ENCODE measurements at regions not wholly inside any gene's neighbourhood (a gene's known extent, or its start where the extent isn't known, plus 50 kb on each side); places are given as distances from the start of the nearest gene placed in this dataset.

DNA sequence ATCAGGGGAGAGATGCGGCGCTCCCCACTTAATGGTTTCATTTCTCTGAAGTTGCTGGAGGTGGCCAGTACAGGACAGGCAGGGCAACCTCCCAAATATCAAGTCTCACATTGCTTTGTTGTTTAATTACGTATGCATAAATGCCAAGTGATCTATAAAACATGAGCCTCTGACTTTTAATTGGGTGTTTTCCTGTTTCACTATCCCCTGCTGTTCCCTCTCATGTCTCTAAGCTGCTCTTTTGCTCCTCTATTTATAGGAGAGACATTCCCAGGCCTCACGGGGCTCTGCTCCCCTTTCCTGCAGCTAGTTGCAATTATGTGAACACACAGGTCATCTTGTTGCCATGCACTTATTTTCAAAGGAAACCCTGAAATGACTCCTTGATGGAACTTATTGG is 1173.5 kb upstream of the GOT2 start:
- Mint-ChIP-seq H3K4me3 (no peak overlapping the region), H3K27ac (no peak overlapping the region), H3K4me1 (peaks cover 19% of the 10 kb centered on the region), H3K36me3 (ENCODE audit: low read depth) (no peaks in the 10 kb centered on the region), H3K27me3 (ENCODE audit: insufficient read depth, low read depth, poor library complexity) (no peaks in the 10 kb centered on the region), H3K9me3 (no peaks in the 10 kb centered on the region)
- no peak overlapping the region for H3K4me2 ChIP-seq
- ATAC-seq (peak; percentile 50; the same call in 2 of the 3 replicates), DNase-seq (ENCODE audit: low spot score) (peak; percentile 14)
- no peaks in the 10 kb centered on the region for H3K36me3 ChIP-seq (ENCODE audit: insufficient read depth)
- H3F3A ChIP-seq (replicated peaks; ENCODE audit: low read depth) = no peaks in the 10 kb centered on the region
- no peaks in the 10 kb centered on the region for H4K20me1 ChIP-seq (replicated peaks; ENCODE audit: insufficient read depth)
- TF ChIP-seq CREB1 (CRISPR knock-in tag; IDR thresholded peaks at IDR 0.05; ENCODE audit: low read depth) = no peak
- no peak for TF ChIP-seq EZH2 (IDR thresholded peaks at IDR 0.05; ENCODE audit: low read depth, unreplicated experiment)
- TF ChIP-seq, protein P1, sequence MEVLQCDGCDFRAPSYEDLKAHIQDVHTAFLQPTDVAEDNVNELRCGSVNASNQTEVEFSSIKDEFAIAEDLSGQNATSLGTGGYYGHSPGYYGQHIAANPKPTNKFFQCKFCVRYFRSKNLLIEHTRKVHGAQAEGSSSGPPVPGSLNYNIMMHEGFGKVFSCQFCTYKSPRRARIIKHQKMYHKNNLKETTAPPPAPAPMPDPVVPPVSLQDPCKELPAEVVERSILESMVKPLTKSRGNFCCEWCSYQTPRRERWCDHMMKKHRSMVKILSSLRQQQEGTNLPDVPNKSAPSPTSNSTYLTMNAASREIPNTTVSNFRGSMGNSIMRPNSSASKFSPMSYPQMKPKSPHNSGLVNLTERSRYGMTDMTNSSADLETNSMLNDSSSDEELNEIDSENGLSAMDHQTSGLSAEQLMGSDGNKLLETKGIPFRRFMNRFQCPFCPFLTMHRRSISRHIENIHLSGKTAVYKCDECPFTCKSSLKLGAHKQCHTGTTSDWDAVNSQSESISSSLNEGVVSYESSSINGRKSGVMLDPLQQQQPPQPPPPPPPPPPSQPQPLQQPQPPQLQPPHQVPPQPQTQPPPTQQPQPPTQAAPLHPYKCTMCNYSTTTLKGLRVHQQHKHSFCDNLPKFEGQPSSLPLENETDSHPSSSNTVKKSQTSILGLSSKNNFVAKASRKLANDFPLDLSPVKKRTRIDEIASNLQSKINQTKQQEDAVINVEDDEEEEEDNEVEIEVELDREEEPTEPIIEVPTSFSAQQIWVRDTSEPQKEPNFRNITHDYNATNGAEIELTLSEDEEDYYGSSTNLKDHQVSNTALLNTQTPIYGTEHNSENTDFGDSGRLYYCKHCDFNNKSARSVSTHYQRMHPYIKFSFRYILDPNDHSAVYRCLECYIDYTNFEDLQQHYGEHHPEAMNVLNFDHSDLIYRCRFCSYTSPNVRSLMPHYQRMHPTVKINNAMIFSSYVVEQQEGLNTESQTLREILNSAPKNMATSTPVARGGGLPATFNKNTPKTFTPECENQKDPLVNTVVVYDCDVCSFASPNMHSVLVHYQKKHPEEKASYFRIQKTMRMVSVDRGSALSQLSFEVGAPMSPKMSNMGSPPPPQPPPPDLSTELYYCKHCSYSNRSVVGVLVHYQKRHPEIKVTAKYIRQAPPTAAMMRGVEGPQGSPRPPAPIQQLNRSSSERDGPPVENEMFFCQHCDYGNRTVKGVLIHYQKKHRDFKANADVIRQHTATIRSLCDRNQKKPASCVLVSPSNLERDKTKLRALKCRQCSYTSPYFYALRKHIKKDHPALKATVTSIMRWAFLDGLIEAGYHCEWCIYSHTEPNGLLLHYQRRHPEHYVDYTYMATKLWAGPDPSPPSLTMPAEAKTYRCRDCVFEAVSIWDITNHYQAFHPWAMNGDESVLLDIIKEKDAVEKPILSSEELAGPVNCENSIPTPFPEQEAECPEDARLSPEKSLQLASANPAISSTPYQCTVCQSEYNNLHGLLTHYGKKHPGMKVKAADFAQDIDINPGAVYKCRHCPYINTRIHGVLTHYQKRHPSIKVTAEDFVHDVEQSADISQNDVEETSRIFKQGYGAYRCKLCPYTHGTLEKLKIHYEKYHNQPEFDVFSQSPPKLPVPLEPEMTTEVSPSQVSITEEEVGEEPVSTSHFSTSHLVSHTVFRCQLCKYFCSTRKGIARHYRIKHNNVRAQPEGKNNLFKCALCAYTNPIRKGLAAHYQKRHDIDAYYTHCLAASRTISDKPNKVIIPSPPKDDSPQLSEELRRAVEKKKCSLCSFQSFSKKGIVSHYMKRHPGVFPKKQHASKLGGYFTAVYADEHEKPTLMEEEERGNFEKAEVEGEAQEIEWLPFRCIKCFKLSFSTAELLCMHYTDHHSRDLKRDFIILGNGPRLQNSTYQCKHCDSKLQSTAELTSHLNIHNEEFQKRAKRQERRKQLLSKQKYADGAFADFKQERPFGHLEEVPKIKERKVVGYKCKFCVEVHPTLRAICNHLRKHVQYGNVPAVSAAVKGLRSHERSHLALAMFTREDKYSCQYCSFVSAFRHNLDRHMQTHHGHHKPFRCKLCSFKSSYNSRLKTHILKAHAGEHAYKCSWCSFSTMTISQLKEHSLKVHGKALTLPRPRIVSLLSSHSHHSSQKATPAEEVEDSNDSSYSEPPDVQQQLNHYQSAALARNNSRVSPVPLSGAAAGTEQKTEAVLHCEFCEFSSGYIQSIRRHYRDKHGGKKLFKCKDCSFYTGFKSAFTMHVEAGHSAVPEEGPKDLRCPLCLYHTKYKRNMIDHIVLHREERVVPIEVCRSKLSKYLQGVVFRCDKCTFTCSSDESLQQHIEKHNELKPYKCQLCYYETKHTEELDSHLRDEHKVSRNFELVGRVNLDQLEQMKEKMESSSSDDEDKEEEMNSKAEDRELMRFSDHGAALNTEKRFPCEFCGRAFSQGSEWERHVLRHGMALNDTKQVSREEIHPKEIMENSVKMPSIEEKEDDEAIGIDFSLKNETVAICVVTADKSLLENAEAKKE (CRISPR knock-in tag; IDR thresholded peaks at IDR 0.05) = no peak
- TF ChIP-seq ZNF331 (CRISPR knock-in tag; IDR thresholded peaks at IDR 0.05; ENCODE audit: low read depth) = no peak
- TF ChIP-seq, protein P2, sequence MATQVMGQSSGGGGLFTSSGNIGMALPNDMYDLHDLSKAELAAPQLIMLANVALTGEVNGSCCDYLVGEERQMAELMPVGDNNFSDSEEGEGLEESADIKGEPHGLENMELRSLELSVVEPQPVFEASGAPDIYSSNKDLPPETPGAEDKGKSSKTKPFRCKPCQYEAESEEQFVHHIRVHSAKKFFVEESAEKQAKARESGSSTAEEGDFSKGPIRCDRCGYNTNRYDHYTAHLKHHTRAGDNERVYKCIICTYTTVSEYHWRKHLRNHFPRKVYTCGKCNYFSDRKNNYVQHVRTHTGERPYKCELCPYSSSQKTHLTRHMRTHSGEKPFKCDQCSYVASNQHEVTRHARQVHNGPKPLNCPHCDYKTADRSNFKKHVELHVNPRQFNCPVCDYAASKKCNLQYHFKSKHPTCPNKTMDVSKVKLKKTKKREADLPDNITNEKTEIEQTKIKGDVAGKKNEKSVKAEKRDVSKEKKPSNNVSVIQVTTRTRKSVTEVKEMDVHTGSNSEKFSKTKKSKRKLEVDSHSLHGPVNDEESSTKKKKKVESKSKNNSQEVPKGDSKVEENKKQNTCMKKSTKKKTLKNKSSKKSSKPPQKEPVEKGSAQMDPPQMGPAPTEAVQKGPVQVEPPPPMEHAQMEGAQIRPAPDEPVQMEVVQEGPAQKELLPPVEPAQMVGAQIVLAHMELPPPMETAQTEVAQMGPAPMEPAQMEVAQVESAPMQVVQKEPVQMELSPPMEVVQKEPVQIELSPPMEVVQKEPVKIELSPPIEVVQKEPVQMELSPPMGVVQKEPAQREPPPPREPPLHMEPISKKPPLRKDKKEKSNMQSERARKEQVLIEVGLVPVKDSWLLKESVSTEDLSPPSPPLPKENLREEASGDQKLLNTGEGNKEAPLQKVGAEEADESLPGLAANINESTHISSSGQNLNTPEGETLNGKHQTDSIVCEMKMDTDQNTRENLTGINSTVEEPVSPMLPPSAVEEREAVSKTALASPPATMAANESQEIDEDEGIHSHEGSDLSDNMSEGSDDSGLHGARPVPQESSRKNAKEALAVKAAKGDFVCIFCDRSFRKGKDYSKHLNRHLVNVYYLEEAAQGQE (IDR thresholded peaks at IDR 0.05; ENCODE audit: unreplicated experiment) = no peak
- TF ChIP-seq JUNB (IDR thresholded peaks at IDR 0.05; ENCODE audit: unreplicated experiment) = no peak
- no peak for TF ChIP-seq EZH2phosphoT487 (IDR thresholded peaks at IDR 0.05; ENCODE audit: unreplicated experiment)
- TF ChIP-seq NANOG (IDR thresholded peaks at IDR 0.05; ENCODE audit: borderline replicate concordance) = no peak
- TF ChIP-seq ZNF114 (CRISPR knock-in tag; IDR thresholded peaks at IDR 0.05) = no peak
- TF ChIP-seq STAT1 (IDR thresholded peaks at IDR 0.05; ENCODE audit: unreplicated experiment) = no peak
- no peak for TF ChIP-seq POLR2AphosphoS5 (IDR thresholded peaks at IDR 0.05; ENCODE audit: low read depth)
- TF ChIP-seq, protein P3, sequence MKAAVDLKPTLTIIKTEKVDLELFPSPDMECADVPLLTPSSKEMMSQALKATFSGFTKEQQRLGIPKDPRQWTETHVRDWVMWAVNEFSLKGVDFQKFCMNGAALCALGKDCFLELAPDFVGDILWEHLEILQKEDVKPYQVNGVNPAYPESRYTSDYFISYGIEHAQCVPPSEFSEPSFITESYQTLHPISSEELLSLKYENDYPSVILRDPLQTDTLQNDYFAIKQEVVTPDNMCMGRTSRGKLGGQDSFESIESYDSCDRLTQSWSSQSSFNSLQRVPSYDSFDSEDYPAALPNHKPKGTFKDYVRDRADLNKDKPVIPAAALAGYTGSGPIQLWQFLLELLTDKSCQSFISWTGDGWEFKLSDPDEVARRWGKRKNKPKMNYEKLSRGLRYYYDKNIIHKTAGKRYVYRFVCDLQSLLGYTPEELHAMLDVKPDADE (IDR thresholded peaks at IDR 0.05) = no peak
- TF ChIP-seq, protein P4, sequence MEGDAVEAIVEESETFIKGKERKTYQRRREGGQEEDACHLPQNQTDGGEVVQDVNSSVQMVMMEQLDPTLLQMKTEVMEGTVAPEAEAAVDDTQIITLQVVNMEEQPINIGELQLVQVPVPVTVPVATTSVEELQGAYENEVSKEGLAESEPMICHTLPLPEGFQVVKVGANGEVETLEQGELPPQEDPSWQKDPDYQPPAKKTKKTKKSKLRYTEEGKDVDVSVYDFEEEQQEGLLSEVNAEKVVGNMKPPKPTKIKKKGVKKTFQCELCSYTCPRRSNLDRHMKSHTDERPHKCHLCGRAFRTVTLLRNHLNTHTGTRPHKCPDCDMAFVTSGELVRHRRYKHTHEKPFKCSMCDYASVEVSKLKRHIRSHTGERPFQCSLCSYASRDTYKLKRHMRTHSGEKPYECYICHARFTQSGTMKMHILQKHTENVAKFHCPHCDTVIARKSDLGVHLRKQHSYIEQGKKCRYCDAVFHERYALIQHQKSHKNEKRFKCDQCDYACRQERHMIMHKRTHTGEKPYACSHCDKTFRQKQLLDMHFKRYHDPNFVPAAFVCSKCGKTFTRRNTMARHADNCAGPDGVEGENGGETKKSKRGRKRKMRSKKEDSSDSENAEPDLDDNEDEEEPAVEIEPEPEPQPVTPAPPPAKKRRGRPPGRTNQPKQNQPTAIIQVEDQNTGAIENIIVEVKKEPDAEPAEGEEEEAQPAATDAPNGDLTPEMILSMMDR (conservative IDR thresholded peaks at IDR 0.05; ENCODE audit: low read depth in 2 of 2) = no peak
- no peak overlapping the region; the same call in 1 of the 2 replicates for H2AFZ ChIP-seq
- no peak overlapping the region for H3K27ac ChIP-seq (ENCODE audit: low read depth)
- no peaks in the 10 kb centered on the region for H3K79me2 ChIP-seq (replicated peaks; ENCODE audit: insufficient read depth)
- H3K4me1 ChIP-seq (ENCODE audit: insufficient read depth) = peaks cover 22% of the 10 kb centered on the region
- H3K4me3 ChIP-seq = no peak overlapping the region
- 0 out of 2 replicates have a peak, but pooled peaks cover 3% of the 10 kb centered on the region for H3K9me2 ChIP-seq (ENCODE audit: insufficient read depth)
- no peaks in the 10 kb centered on the region for H3K27me3 ChIP-seq (ENCODE audit: insufficient read depth)
